ENCODE measurements at regions not wholly inside any gene's neighbourhood (a gene's known extent, or its start where the extent isn't known, plus 50 kb on each side); places are given as distances from the start of the nearest gene placed in this dataset.

- no peak for DNase-seq (ENCODE audit: low read depth, low spot score)
- H3K9me3 ChIP-seq (ENCODE audit: insufficient read depth, low read length) = no peaks in the 10 kb centered on the region
- no peaks in the 10 kb centered on the region for H3K27me3 ChIP-seq (ENCODE audit: insufficient read depth, insufficient read length)
- no peak overlapping the region for H3K9ac ChIP-seq (ENCODE audit: insufficient read length, low read depth)
- TF ChIP-seq ZNF274 (IDR thresholded peaks at IDR 0.05; ENCODE audit: low read depth, low read length) (no peak), SUZ12 (IDR thresholded peaks at IDR 0.05; ENCODE audit: extremely low read depth, insufficient read depth, insufficient read length) (no peak), YY1 (IDR thresholded peaks at IDR 0.05; ENCODE audit: insufficient read depth, insufficient read length) (no peak)
- peaks cover 3% of the 10 kb centered on the region for H3K4me1 ChIP-seq (ENCODE audit: insufficient read depth, insufficient read length)
- H3K4me3 ChIP-seq (ENCODE audit: insufficient read length, low read depth) = no peak overlapping the region
- no peaks in the 10 kb centered on the region for H3K36me3 ChIP-seq (ENCODE audit: insufficient read depth, insufficient read length, low read length)
Measured at GRCh38 chr9:107174441-107174840, 108.6 kb upstream of the RAD23B start.

- no peaks in the 10 kb centered on the region for H3K9me3 ChIP-seq (ENCODE audit: insufficient read depth, low read length)
- no peaks in the 10 kb centered on the region for H3K27me3 ChIP-seq (ENCODE audit: insufficient read depth, insufficient read length)
- no peak for TF ChIP-seq SUZ12 (IDR thresholded peaks at IDR 0.05; ENCODE audit: extremely low read depth, insufficient read depth, insufficient read length)
- TF ChIP-seq YY1 (IDR thresholded peaks at IDR 0.05; ENCODE audit: insufficient read depth, insufficient read length) = no peak
- no peak for TF ChIP-seq ZNF274 (IDR thresholded peaks at IDR 0.05; ENCODE audit: low read depth, low read length)
- H3K9ac ChIP-seq (ENCODE audit: insufficient read length, low read depth) = no peak overlapping the region
- DNase-seq (ENCODE audit: low read depth, low spot score) = no peak
- H3K4me1 ChIP-seq (ENCODE audit: insufficient read depth, insufficient read length) = peaks cover 3% of the 10 kb centered on the region
- no peak overlapping the region for H3K4me3 ChIP-seq (ENCODE audit: insufficient read length, low read depth)
- no peaks in the 10 kb centered on the region for H3K36me3 ChIP-seq (ENCODE audit: insufficient read depth, insufficient read length, low read length)
Measured at GRCh38 chr9:107175041-107175440, 108.0 kb upstream of the RAD23B start.

- H3K36me3 ChIP-seq (ENCODE audit: insufficient read depth, insufficient read length, low read length) = no peaks in the 10 kb centered on the region
- no peaks in the 10 kb centered on the region for H3K9me3 ChIP-seq (ENCODE audit: insufficient read depth, low read length)
- peaks cover 3% of the 10 kb centered on the region for H3K4me1 ChIP-seq (ENCODE audit: insufficient read depth, insufficient read length)
- H3K9ac ChIP-seq (ENCODE audit: insufficient read length, low read depth) = no peak overlapping the region
- no peak for TF ChIP-seq SUZ12 (IDR thresholded peaks at IDR 0.05; ENCODE audit: extremely low read depth, insufficient read depth, insufficient read length)
- no peak for TF ChIP-seq YY1 (IDR thresholded peaks at IDR 0.05; ENCODE audit: insufficient read depth, insufficient read length)
- no peak for DNase-seq (ENCODE audit: low read depth, low spot score)
- H3K27me3 ChIP-seq (ENCODE audit: insufficient read depth, insufficient read length) = no peaks in the 10 kb centered on the region
- H3K4me3 ChIP-seq (ENCODE audit: insufficient read length, low read depth) = no peak overlapping the region
Measured at GRCh38 chr9:107175816-107176435, 107.2 kb upstream of the RAD23B start.

- Histone ChIP-seq H3K9me3 (ENCODE audit: insufficient read depth, low read length) (no peaks in the 10 kb centered on the region), H3K9ac (ENCODE audit: insufficient read length, low read depth) (no peak overlapping the region), H3K4me1 (ENCODE audit: insufficient read depth, insufficient read length) (peaks cover 3% of the 10 kb centered on the region), H3K4me3 (ENCODE audit: insufficient read length, low read depth) (no peak overlapping the region), H3K27me3 (ENCODE audit: insufficient read depth, insufficient read length) (no peaks in the 10 kb centered on the region), H3K36me3 (ENCODE audit: insufficient read depth, insufficient read length, low read length) (no peaks in the 10 kb centered on the region)
- TF ChIP-seq SUZ12 (IDR thresholded peaks at IDR 0.05; ENCODE audit: extremely low read depth, insufficient read depth, insufficient read length) = no peak
- TF ChIP-seq ZNF274 (IDR thresholded peaks at IDR 0.05; ENCODE audit: low read depth, low read length) = no peak
- TF ChIP-seq YY1 (IDR thresholded peaks at IDR 0.05; ENCODE audit: insufficient read depth, insufficient read length) = no peak
- DNase-seq (ENCODE audit: low read depth, low spot score) = peak; percentile 43
Measured at GRCh38 chr9:107176436-107177151, 106.5 kb upstream of the RAD23B start.

- no peaks in the 10 kb centered on the region for H3K36me3 ChIP-seq (ENCODE audit: insufficient read depth, insufficient read length, low read length)
- DNase-seq (ENCODE audit: low read depth, low spot score) = no peak
- peaks cover 3% of the 10 kb centered on the region for H3K4me1 ChIP-seq (ENCODE audit: insufficient read depth, insufficient read length)
- H3K4me3 ChIP-seq (ENCODE audit: insufficient read length, low read depth) = no peak overlapping the region
- no peak for TF ChIP-seq YY1 (IDR thresholded peaks at IDR 0.05; ENCODE audit: insufficient read depth, insufficient read length)
- no peak for TF ChIP-seq ZNF274 (IDR thresholded peaks at IDR 0.05; ENCODE audit: low read depth, low read length)
- TF ChIP-seq SUZ12 (IDR thresholded peaks at IDR 0.05; ENCODE audit: extremely low read depth, insufficient read depth, insufficient read length) = no peak
- H3K9ac ChIP-seq (ENCODE audit: insufficient read length, low read depth) = no peak overlapping the region
- H3K9me3 ChIP-seq (ENCODE audit: insufficient read depth, low read length) = no peaks in the 10 kb centered on the region; the same call in 1 of the 2 replicates
- no peaks in the 10 kb centered on the region for H3K27me3 ChIP-seq (ENCODE audit: insufficient read depth, insufficient read length)
Measured at GRCh38 chr9:107177243-107177839, 105.7 kb upstream of the RAD23B start.

GRCh38 chr9:107177857-107178256 is 105.2 kb upstream of the RAD23B start:
- Histone ChIP-seq H3K27me3 (ENCODE audit: insufficient read depth, insufficient read length) (no peaks in the 10 kb centered on the region), H3K9me3 (ENCODE audit: insufficient read depth, low read length) (peaks cover 1% of the 10 kb centered on the region; the same call in 1 of the 2 replicates), H3K4me3 (ENCODE audit: insufficient read length, low read depth) (no peak overlapping the region), H3K4me1 (ENCODE audit: insufficient read depth, insufficient read length) (peaks cover 3% of the 10 kb centered on the region), H3K36me3 (ENCODE audit: insufficient read depth, insufficient read length, low read length) (no peaks in the 10 kb centered on the region), H3K9ac (ENCODE audit: insufficient read length, low read depth) (no peak overlapping the region)
- DNase-seq (ENCODE audit: low read depth, low spot score) = no peak
- TF ChIP-seq ZNF274 (IDR thresholded peaks at IDR 0.05; ENCODE audit: low read depth, low read length) = no peak
- no peak for TF ChIP-seq SUZ12 (IDR thresholded peaks at IDR 0.05; ENCODE audit: extremely low read depth, insufficient read depth, insufficient read length)
- no peak for TF ChIP-seq YY1 (IDR thresholded peaks at IDR 0.05; ENCODE audit: insufficient read depth, insufficient read length)

- Histone ChIP-seq H3K9me3 (ENCODE audit: insufficient read depth, low read length) (peaks cover 6% of the 10 kb centered on the region), H3K36me3 (ENCODE audit: insufficient read depth, insufficient read length, low read length) (no peaks in the 10 kb centered on the region), H3K9ac (ENCODE audit: insufficient read length, low read depth) (no peak overlapping the region), H3K4me3 (ENCODE audit: insufficient read length, low read depth) (no peak overlapping the region), H3K4me1 (ENCODE audit: insufficient read depth, insufficient read length) (peaks cover 3% of the 10 kb centered on the region), H3K27me3 (ENCODE audit: insufficient read depth, insufficient read length) (no peaks in the 10 kb centered on the region)
- TF ChIP-seq ZNF274 (IDR thresholded peaks at IDR 0.05; ENCODE audit: low read depth, low read length) (no peak), YY1 (IDR thresholded peaks at IDR 0.05; ENCODE audit: insufficient read depth, insufficient read length) (no peak), SUZ12 (IDR thresholded peaks at IDR 0.05; ENCODE audit: extremely low read depth, insufficient read depth, insufficient read length) (no peak)
- DNase-seq (ENCODE audit: low read depth, low spot score) = no peak
Measured at GRCh38 chr9:107178293-107178692, 104.8 kb upstream of the RAD23B start.
